Activated T-helper 1 cell treated with Interleukin-2 at 50 U/mL for 16 hours (primary cell): ENCODE measurements at regions not wholly inside any gene's neighbourhood (a gene's known extent, or its start where the extent isn't known, plus 50 kb on each side); places are given as distances from the start of the nearest gene placed in this dataset.

ENCODE experiments used
- DNase-seq: peaks from one replicate; pipeline ENCODE4 v3.0.0-alpha.2; 2020; ENCODE audit warnings: low read depth

GRCh38 chr6:147758303-147758702, 249.8 kb downstream of the SAMD5 start:
- DNase-seq, result no peak

GRCh38 chr6:147759093-147759492, 250.6 kb downstream of the SAMD5 start:
- DNase-seq, result no peak

- no peak for DNase-seq
These were observed 251.0 kb downstream of the SAMD5 start for GRCh38 chr6:147759536-147759935.

GRCh38 chr6:147765541-147765940, 257.1 kb downstream of the SAMD5 start:
- no peak for DNase-seq

- DNase-seq, result no peak
These were observed 260.5 kb downstream of the SAMD5 start for GRCh38 chr6:147768969-147769368.

GRCh38 chr6:147769496-147770087, 261.1 kb downstream of the SAMD5 start:
- no peak for DNase-seq

- DNase-seq, result no peak
These were observed 261.7 kb downstream of the SAMD5 start for GRCh38 chr6:147770221-147770620.

- DNase-seq, result no peak
These were observed 264.2 kb downstream of the SAMD5 start for GRCh38 chr6:147772724-147773123.

- DNase-seq, result no peak
These were observed 266.4 kb downstream of the SAMD5 start for GRCh38 chr6:147774856-147775255.

- DNase-seq, result no peak
These were observed 268.2 kb downstream of the SAMD5 start for GRCh38 chr6:147776631-147777213.

- DNase-seq, result no peak
These were observed 271.1 kb downstream of the SAMD5 start for GRCh38 chr6:147779624-147780023.

- no peak for DNase-seq
These were observed 273.8 kb downstream of the SAMD5 start for GRCh38 chr6:147782302-147782701.

GRCh38 chr6:147784371-147784770, 275.9 kb downstream of the SAMD5 start:
- DNase-seq, result no peak

- no peak for DNase-seq
These were observed 278.9 kb downstream of the SAMD5 start for GRCh38 chr6:147787417-147787816.

- no peak for DNase-seq
These were observed 281.0 kb downstream of the SAMD5 start for GRCh38 chr6:147789430-147789947.

- no peak for DNase-seq
These were observed 285.6 kb downstream of the SAMD5 start for GRCh38 chr6:147793871-147794643.

- no peak for DNase-seq
These were observed 294.0 kb downstream of the SAMD5 start for GRCh38 chr6:147802459-147802858.

GRCh38 chr6:147805155-147805554, 296.7 kb downstream of the SAMD5 start:
- no peak for DNase-seq

- DNase-seq, result no peak
These were observed 298.2 kb downstream of the SAMD5 start for GRCh38 chr6:147806697-147807096.

GRCh38 chr6:147808640-147809039, 300.1 kb downstream of the SAMD5 start:
- DNase-seq, result no peak

GRCh38 chr6:147811913-147812629, 303.6 kb downstream of the SAMD5 start:
- no peak for DNase-seq

GRCh38 chr6:147817042-147817689, 308.7 kb downstream of the SAMD5 start:
- DNase-seq, result no peak
